ENCODE measurements at regions not wholly inside any gene's neighbourhood (a gene's known extent, or its start where the extent isn't known, plus 50 kb on each side); places are given as distances from the start of the nearest gene placed in this dataset.

GRCh38 chr3:15918988-15919387 lies 121.2 kb upstream of the ANKRD28 start:
- peaks cover 4% of the 10 kb centered on the region for H3K4me1 Mint-ChIP-seq
- DNase-seq = no peak
- H3K4me3 Mint-ChIP-seq = no peak overlapping the region
- no peak overlapping the region for H3K27ac Mint-ChIP-seq
- H3K36me3 Mint-ChIP-seq (ENCODE audit: low read depth) = peaks cover 2% of the 10 kb centered on the region
- no peak for TF ChIP-seq CTCF (IDR thresholded peaks at IDR 0.05)
- H3K9me3 Mint-ChIP-seq = peaks cover 6% of the 10 kb centered on the region
- H3K27me3 Mint-ChIP-seq (ENCODE audit: low read depth, poor library complexity) = peaks cover 3% of the 10 kb centered on the region

- TF ChIP-seq CTCF (IDR thresholded peaks at IDR 0.05) = no peak
- Mint-ChIP-seq H3K9me3 (no peaks in the 10 kb centered on the region), H3K36me3 (ENCODE audit: low read depth) (no peaks in the 10 kb centered on the region), H3K4me1 (peaks cover 4% of the 10 kb centered on the region), H3K4me3 (no peak overlapping the region), H3K27ac (no peak overlapping the region), H3K27me3 (ENCODE audit: low read depth, poor library complexity) (peaks cover 5% of the 10 kb centered on the region)
- DNase-seq = no peak
Measured at GRCh38 chr3:15919971-15920370, 122.2 kb upstream of the ANKRD28 start.

GRCh38 chr3:15923640-15924405 lies 126.0 kb upstream of the ANKRD28 start:
- TF ChIP-seq CTCF (IDR thresholded peaks at IDR 0.05) = no peak
- Mint-ChIP-seq H3K27me3 (ENCODE audit: low read depth, poor library complexity) (peaks cover 3% of the 10 kb centered on the region), H3K4me3 (no peak overlapping the region), H3K36me3 (ENCODE audit: low read depth) (no peaks in the 10 kb centered on the region), H3K27ac (no peak overlapping the region), H3K9me3 (no peaks in the 10 kb centered on the region), H3K4me1 (no peaks in the 10 kb centered on the region)
- no peak for DNase-seq

- Mint-ChIP-seq H3K27me3 (ENCODE audit: low read depth, poor library complexity) (peaks cover 2% of the 10 kb centered on the region), H3K4me3 (no peak overlapping the region), H3K36me3 (ENCODE audit: low read depth) (no peaks in the 10 kb centered on the region), H3K4me1 (peaks cover 5% of the 10 kb centered on the region), H3K9me3 (no peaks in the 10 kb centered on the region), H3K27ac (no peak overlapping the region)
- no peak for DNase-seq
- no peak for TF ChIP-seq CTCF (IDR thresholded peaks at IDR 0.05)
Measured at GRCh38 chr3:15924914-15925313, 127.1 kb upstream of the ANKRD28 start.

- H3K36me3 Mint-ChIP-seq (ENCODE audit: low read depth) = no peaks in the 10 kb centered on the region
- H3K9me3 Mint-ChIP-seq = no peaks in the 10 kb centered on the region
Measured at GRCh38 chr3:15926871-15927270, 129.1 kb upstream of the ANKRD28 start.

More at GRCh38 chr3:15926871-15927270, 129.1 kb upstream of the ANKRD28 start:
- Mint-ChIP-seq H3K27me3 (ENCODE audit: low read depth, poor library complexity) (peaks cover 2% of the 10 kb centered on the region), H3K4me1 (peaks cover 21% of the 10 kb centered on the region), H3K4me3 (no peak overlapping the region), H3K27ac (no peak overlapping the region)
- no peak for TF ChIP-seq CTCF (IDR thresholded peaks at IDR 0.05)
- DNase-seq = no peak
